ENCODE measurements at regions not wholly inside any gene's neighbourhood (a gene's known extent, or its start where the extent isn't known, plus 50 kb on each side); places are given as distances from the start of the nearest gene placed in this dataset.

DNA sequence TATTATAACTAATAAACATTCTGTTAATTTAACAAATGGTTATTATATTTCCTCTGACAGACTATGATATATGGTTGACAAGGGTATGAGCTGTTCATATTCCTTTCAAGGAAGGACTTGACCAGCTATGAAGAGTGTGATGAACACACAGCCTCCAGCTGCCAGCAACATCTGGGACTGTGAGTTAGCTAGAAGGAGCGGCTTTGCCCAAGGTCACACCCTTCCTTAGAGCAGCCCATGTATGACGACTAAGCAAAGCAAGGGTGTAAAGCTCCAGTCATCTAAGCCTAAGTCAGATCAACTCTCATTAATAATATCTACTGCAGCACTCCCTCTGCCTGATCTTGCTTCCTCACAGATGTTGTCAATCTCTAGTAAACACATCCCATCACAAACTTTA lies 355.4 kb downstream of the PLPP3 start:
- Histone ChIP-seq H3K27me3 (no peaks in the 10 kb centered on the region), H3K4me1 (no peaks in the 10 kb centered on the region), H3K4me3 (no peak overlapping the region), H3K27ac (no peak overlapping the region), H3K9me3 (no peaks in the 10 kb centered on the region), H3K36me3 (no peaks in the 10 kb centered on the region)
- WGBS, 2 donors = 86 to 89% methylated on average over 2 of the region's 2 CpGs
- TF ChIP-seq CTCF (IDR thresholded peaks at IDR 0.05) (no peak), EP300 (IDR thresholded peaks at IDR 0.05) (no peak), POLR2A (IDR thresholded peaks at IDR 0.05) (no peak)
- no peak for DNase-seq (ENCODE audit: low spot score in 2 of 2)

DNA sequence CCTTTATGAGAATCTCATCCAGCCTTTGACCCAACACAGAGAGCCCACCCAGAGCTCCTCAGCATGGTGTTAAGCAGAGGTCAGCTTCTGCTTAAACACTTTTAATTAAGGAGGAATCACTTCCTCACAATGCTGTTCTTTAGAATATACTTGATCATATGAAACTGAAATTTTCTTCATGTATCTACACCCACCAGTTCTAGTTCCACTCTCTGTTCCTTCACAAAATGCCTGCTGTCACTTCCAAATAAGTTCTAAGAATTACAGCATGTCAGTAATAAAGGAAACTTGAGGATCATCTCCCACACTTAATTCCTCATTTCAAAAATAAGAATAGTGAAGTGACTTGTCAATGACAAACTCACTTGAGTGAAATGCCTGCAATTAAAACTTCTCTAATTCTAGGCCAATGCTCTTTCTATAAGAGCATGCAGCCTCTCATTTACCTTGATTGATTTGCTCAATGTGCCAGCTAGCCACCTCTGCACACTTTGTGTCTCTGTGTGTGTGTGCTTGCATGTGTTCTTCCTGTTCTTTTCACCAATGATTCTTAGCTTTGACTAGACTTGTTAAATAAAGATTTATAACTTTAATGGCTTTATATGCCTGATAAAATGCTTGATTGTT lies 356.3 kb downstream of the PLPP3 start:
- no peak for DNase-seq (ENCODE audit: low spot score in 2 of 2)
- no peaks in the 10 kb centered on the region for H3K36me3 ChIP-seq
- H3K4me3 ChIP-seq = no peak overlapping the region
- no peaks in the 10 kb centered on the region for H3K9me3 ChIP-seq
- H3K4me1 ChIP-seq = no peaks in the 10 kb centered on the region
- TF ChIP-seq CTCF (IDR thresholded peaks at IDR 0.05) (no peak), POLR2A (IDR thresholded peaks at IDR 0.05) (no peak), EP300 (IDR thresholded peaks at IDR 0.05) (no peak)
- no peak overlapping the region for H3K27ac ChIP-seq
- H3K27me3 ChIP-seq = no peaks in the 10 kb centered on the region

DNA sequence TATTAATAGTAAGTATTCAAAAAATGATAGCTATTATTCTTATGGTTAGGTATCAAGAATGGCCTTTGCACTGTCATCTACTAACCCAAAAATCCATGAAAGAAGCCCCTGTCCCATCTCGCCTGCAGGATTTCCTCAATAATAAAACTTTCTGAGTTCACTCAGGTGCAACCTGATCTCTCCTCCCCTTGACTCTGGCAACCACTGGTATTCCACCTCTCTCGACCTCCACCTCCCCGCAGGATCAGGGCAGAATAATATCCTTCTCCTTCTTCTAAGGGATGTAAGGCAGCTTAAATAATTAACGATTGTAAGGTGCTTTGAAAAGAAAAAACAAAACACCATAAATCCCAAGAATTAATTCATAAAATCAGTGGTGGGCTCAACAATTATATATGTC lies 359.3 kb downstream of the PLPP3 start:
- 80 to 91% methylated on average over 4 of the region's 4 CpGs for WGBS, 2 donors
- Histone ChIP-seq H3K4me3 (no peak overlapping the region), H3K27ac (no peak overlapping the region), H3K36me3 (no peaks in the 10 kb centered on the region), H3K27me3 (no peaks in the 10 kb centered on the region), H3K4me1 (no peaks in the 10 kb centered on the region), H3K9me3 (no peaks in the 10 kb centered on the region)
- DNase-seq (ENCODE audit: low spot score in 2 of 2) = no peak
- TF ChIP-seq POLR2A (IDR thresholded peaks at IDR 0.05) (no peak), EP300 (IDR thresholded peaks at IDR 0.05) (no peak), CTCF (IDR thresholded peaks at IDR 0.05) (no peak)

- Histone ChIP-seq H3K27me3 (no peaks in the 10 kb centered on the region), H3K4me1 (no peaks in the 10 kb centered on the region), H3K36me3 (no peaks in the 10 kb centered on the region), H3K4me3 (no peak overlapping the region), H3K9me3 (no peaks in the 10 kb centered on the region), H3K27ac (no peak overlapping the region)
- DNase-seq (ENCODE audit: low spot score in 2 of 2) = no peak
- 71 to 88% methylated on average over 4 of the region's 4 CpGs for WGBS, 2 donors
- TF ChIP-seq POLR2A (IDR thresholded peaks at IDR 0.05) (no peak), EP300 (IDR thresholded peaks at IDR 0.05) (no peak), CTCF (IDR thresholded peaks at IDR 0.05) (no peak)
Observed at GRCh38 chr1:56218023-56218422, 361.3 kb downstream of the PLPP3 start.

- no peak for DNase-seq (ENCODE audit: low spot score in 2 of 2)
Observed at GRCh38 chr1:56216218-56216617, 363.1 kb downstream of the PLPP3 start.

More at GRCh38 chr1:56216218-56216617, 363.1 kb downstream of the PLPP3 start:
- Histone ChIP-seq H3K9me3 (no peaks in the 10 kb centered on the region), H3K4me3 (no peak overlapping the region), H3K27ac (no peak overlapping the region), H3K36me3 (no peaks in the 10 kb centered on the region), H3K27me3 (no peaks in the 10 kb centered on the region), H3K4me1 (no peaks in the 10 kb centered on the region)
- 24 to 31% methylated on average over 4 of the region's 4 CpGs for WGBS, 2 donors
- TF ChIP-seq EP300 (IDR thresholded peaks at IDR 0.05) (no peak), POLR2A (IDR thresholded peaks at IDR 0.05) (no peak), CTCF (IDR thresholded peaks at IDR 0.05) (no peak)

Data from tibial nerve (tissue), 4 donors.